RWPE1 (cell line): ENCODE measurements at regions not wholly inside any gene's neighbourhood (a gene's known extent, or its start where the extent isn't known, plus 50 kb on each side); places are given as distances from the start of the nearest gene placed in this dataset.

Experiments used
- CTCF ChIA-PET: fragments of 350-600 bp; sonication (Branson Sonifier 250); formaldehyde crosslinking; extraction: SDS; loops from one replicate; lab custom pipeline; 2021; lab: Yijun Ruan, JAX
- POLR2A ChIA-PET: fragments of 400-600 bp; formaldehyde crosslinking; extraction: SDS; loops from one replicate; lab custom pipeline; 2020; ENCODE audit warnings: antibody characterized with exemption; ENCODE audit not compliant: low non-redundant PET; lab: Yijun Ruan, JAX
- DNase-seq: peaks from one replicate; pipeline ENCODE4 v3.0.0; 2012; ENCODE audit warnings: low spot score
- H3K27ac ChIP-seq: fragments of 450-650 bp; 2 replicates; pipeline ENCODE4 v1.5.1; 2017
- CTCF ChIP-seq: fragments of 450-650 bp; conservative IDR thresholded peaks from 2 replicates; pipeline ENCODE4 v1.5.1; 2017; ENCODE audit warnings: low read depth, mild to moderate bottlenecking

- TF ChIP-seq CTCF: no peak
- no peak overlapping the region for H3K27ac ChIP-seq
- no peak for DNase-seq
- CTCF ChIA-PET: no interaction called here
- POLR2A ChIA-PET: no interaction called here
These were observed 616.7 kb downstream of the GALR1 start for GRCh38 chr18:77866351-77866750.

- DNase-seq: no peak
- POLR2A ChIA-PET: no interaction called here
- TF ChIP-seq CTCF: no peak
- CTCF ChIA-PET: no interaction called here
- no peak overlapping the region for H3K27ac ChIP-seq
These were observed 620.6 kb downstream of the GALR1 start for GRCh38 chr18:77870199-77870598.

GRCh38 chr18:77870894-77871293 is 621.2 kb downstream of the GALR1 start:
- POLR2A ChIA-PET: no interaction called here
- CTCF ChIA-PET: no interaction called here

GRCh38 chr18:77872166-77872565 is 622.5 kb downstream of the GALR1 start:
- ChIA-PET CTCF (interaction anchor here (0.7 kb wide), 1 partner anchor 161 kb away, joined by 3 read pairs; no protein-coding TSS in a partner anchor), POLR2A (no interaction called here)
- no peak for DNase-seq
- no peak for TF ChIP-seq CTCF
- no peak overlapping the region for H3K27ac ChIP-seq

More at GRCh38 chr18:77870894-77871293, 621.2 kb downstream of the GALR1 start:
- no peak overlapping the region for H3K27ac ChIP-seq
- DNase-seq: no peak
- TF ChIP-seq CTCF: no peak

GRCh38 chr18:77876319-77876865 is 626.7 kb downstream of the GALR1 start:
- no peak for DNase-seq
- TF ChIP-seq CTCF: no peak
- CTCF ChIA-PET: no interaction called here
- POLR2A ChIA-PET: no interaction called here
- H3K27ac ChIP-seq: no peak overlapping the region

GRCh38 chr18:77879829-77880228 is 630.2 kb downstream of the GALR1 start:
- CTCF ChIA-PET: no interaction called here
- no peak for TF ChIP-seq CTCF
- no peak overlapping the region for H3K27ac ChIP-seq
- no peak for DNase-seq
- POLR2A ChIA-PET: no interaction called here
